Caco-2 (cell line): ENCODE measurements at regions not wholly inside any gene's neighbourhood (a gene's known extent, or its start where the extent isn't known, plus 50 kb on each side); places are given as distances from the start of the nearest gene placed in this dataset.

Experiments used
- BruUV-seq: library from RNA; stranded (reverse); fragments of 400-500 nt; replicated peaks from 2 replicates; lab custom pipeline; 2021; lab: Mats Ljungman, UMichigan
- CTCF ChIA-PET: fragments of 300-600 bp; sonication (Branson Sonifier 250); formaldehyde crosslinking; loops from one replicate; lab custom pipeline; 2022; ENCODE audit warnings: antibody characterized with exemption; lab: Charles Lee
- POLR2A ChIA-PET: fragments of 300-600 bp; sonication (Branson Sonifier 250); formaldehyde crosslinking; loops from one replicate; lab custom pipeline; 2022; ENCODE audit warnings: antibody characterized with exemption; lab: Charles Lee
- DNase-seq, 2 experiments: peaks; one replicate each; pipeline versions ENCODE4 v3.0.0 to v3.0.0-alpha.2; 2020 to 2022
- H3K27me3 ChIP-seq: replicated peaks from 2 replicates; pipeline ENCODE4 v1.6.0; 2011; ENCODE audit warnings: low read length; ENCODE audit not compliant: control insufficient read depth, insufficient read depth
- H3K36me3 ChIP-seq: 2 replicates; pipeline ENCODE4 v1.5.1; 2011; ENCODE audit warnings: low read length; ENCODE audit not compliant: control insufficient read depth, insufficient read depth
- H3K4me1 ChIP-seq: fragments of 250-450 bp; sonication (Bioruptor Pico); 2 replicates; pipeline ENCODE4 v1.5.1; 2020; ENCODE audit warnings: mild to moderate bottlenecking
- H3K4me3 ChIP-seq: 2 replicates; pipeline ENCODE4 v1.5.1; 2011; ENCODE audit warnings: low read depth, mild to moderate bottlenecking, control low read depth, low read length
- H3K9me3 ChIP-seq: fragments of 250-450 bp; sonication (Bioruptor Pico); 2 replicates; pipeline ENCODE4 v1.5.1; 2020; ENCODE audit warnings: mild to moderate bottlenecking, moderate library complexity
- H3K27ac Mint-ChIP-seq: one replicate; pipeline ENCODE4 v1.8.0; 2022; ENCODE audit warnings: mixed read lengths; ENCODE audit not compliant: unreplicated experiment
- H3K27me3 Mint-ChIP-seq: one replicate; pipeline ENCODE4 v1.8.0; 2022; ENCODE audit warnings: mixed read lengths; ENCODE audit not compliant: insufficient read depth, unreplicated experiment
- H3K36me3 Mint-ChIP-seq: one replicate; pipeline ENCODE4 v1.8.0; 2022; ENCODE audit warnings: mild to moderate bottlenecking, mixed read lengths; ENCODE audit not compliant: insufficient read depth, unreplicated experiment
- H3K4me1 Mint-ChIP-seq: one replicate; pipeline ENCODE4 v1.8.0; 2022; ENCODE audit warnings: low read depth, mixed read lengths; ENCODE audit not compliant: unreplicated experiment
- H3K4me3 Mint-ChIP-seq: one replicate; pipeline ENCODE4 v1.8.0; 2022; ENCODE audit warnings: mild to moderate bottlenecking, moderate library complexity, mixed read lengths; ENCODE audit not compliant: unreplicated experiment
- H3K9me3 Mint-ChIP-seq: one replicate; pipeline ENCODE4 v1.8.0; 2022; ENCODE audit warnings: mixed read lengths; ENCODE audit not compliant: unreplicated experiment
- CTCF ChIP-seq, 2 experiments: fragments of 200-600 bp in 1 of 2; IDR thresholded peaks; 1 replicate in 1 of 2; 2 replicates in 1 of 2; pipeline versions ENCODE4 v1.5.1 to v1.8.0; 2011 to 2022; ENCODE audit warnings: antibody characterized with exemption in 1 of 2, control low read depth in 1 of 2, inconsistent platforms in 1 of 2, low read depth in 1 of 2, low read length in 1 of 2, mild to moderate bottlenecking in 1 of 2, moderate library complexity in 1 of 2; ENCODE audit not compliant: insufficient read depth in 1 of 2, severe bottlenecking in 1 of 2, unreplicated experiment in 1 of 2
- intact Hi-C: fragments of 100-400 bp; cut with micrococcal nuclease; formaldehyde crosslinking; loops from one replicate; pipeline ENCODE4 v1.10.0; 2022; ENCODE audit not compliant: unreplicated experiment

- Mint-ChIP-seq H3K27me3 (no peaks in the 10 kb centered on the region), H3K4me3 (no peak overlapping the region), H3K36me3 (no peaks in the 10 kb centered on the region), H3K27ac (no peak overlapping the region), H3K4me1 (no peaks in the 10 kb centered on the region), H3K9me3 (peaks cover 20% of the 10 kb centered on the region)
- no TSS peak for BruUV-seq
- intact Hi-C loops, result no loop called here
- ChIA-PET POLR2A (no interaction called here), CTCF (no interaction called here)
- Histone ChIP-seq H3K27me3 (no peaks in the 10 kb centered on the region), H3K9me3 (no peaks in the 10 kb centered on the region; the same call in 1 of the 2 replicates), H3K4me1 (no peaks in the 10 kb centered on the region), H3K4me3 (no peak overlapping the region), H3K36me3 (no peaks in the 10 kb centered on the region)
- TF ChIP-seq CTCF (IDR thresholded peaks at IDR 0.05; ENCODE audit: insufficient read depth in 1 of 2, low read depth in 1 of 2, low read length in 1 of 2, severe bottlenecking in 1 of 2, unreplicated experiment in 1 of 2), result no peak
- no peak for DNase-seq
Observed at GRCh38 chr22:34501366-34501965, 564.5 kb upstream of the ISX start.

DNA sequence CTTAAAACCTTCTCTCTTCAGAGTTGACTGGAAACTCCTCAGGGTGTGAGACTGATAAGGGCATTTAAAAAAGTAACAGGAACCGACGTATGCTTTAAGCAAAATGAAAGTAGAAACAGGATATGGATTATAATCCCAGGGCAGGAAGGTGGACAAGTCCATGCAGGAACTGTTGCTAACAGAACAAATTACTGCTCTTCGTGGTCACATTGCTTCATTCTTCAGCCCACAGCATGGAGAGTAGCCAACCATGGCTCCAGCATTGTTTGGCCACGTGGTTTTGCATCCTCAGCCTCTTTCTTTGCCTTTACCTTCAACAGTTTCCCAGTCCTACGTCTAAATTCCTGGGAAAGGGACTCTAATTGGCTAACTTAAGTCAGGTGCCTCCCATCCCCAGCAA, 563.1 kb upstream of the ISX start:
- TF ChIP-seq CTCF (IDR thresholded peaks at IDR 0.05; ENCODE audit: insufficient read depth in 1 of 2, low read depth in 1 of 2, low read length in 1 of 2, severe bottlenecking in 1 of 2, unreplicated experiment in 1 of 2), result no peak
- H3K4me1 Mint-ChIP-seq, result no peaks in the 10 kb centered on the region
- no peak overlapping the region for H3K4me3 Mint-ChIP-seq
- H3K9me3 Mint-ChIP-seq, result peaks cover 20% of the 10 kb centered on the region
- Histone ChIP-seq H3K36me3 (no peaks in the 10 kb centered on the region), H3K27me3 (no peaks in the 10 kb centered on the region), H3K9me3 (no peaks in the 10 kb centered on the region; the same call in none of the 2 replicates), H3K4me1 (no peaks in the 10 kb centered on the region), H3K4me3 (no peak overlapping the region)
- no peaks in the 10 kb centered on the region for H3K36me3 Mint-ChIP-seq
- CTCF ChIA-PET, result no interaction called here
- POLR2A ChIA-PET, result no interaction called here
- H3K27me3 Mint-ChIP-seq, result no peaks in the 10 kb centered on the region
- no TSS peak for BruUV-seq
- intact Hi-C loops, result no loop called here
- H3K27ac Mint-ChIP-seq, result no peak overlapping the region
- no peak for DNase-seq

GRCh38 chr22:34508797-34509196, 557.2 kb upstream of the ISX start:
- H3K9me3 Mint-ChIP-seq, result peaks cover 8% of the 10 kb centered on the region
- no peaks in the 10 kb centered on the region for H3K4me1 Mint-ChIP-seq
- H3K27ac Mint-ChIP-seq, result no peak overlapping the region
- ChIA-PET POLR2A (no interaction called here), CTCF (no interaction called here)
- DNase-seq, result no peak
- Histone ChIP-seq H3K36me3 (no peaks in the 10 kb centered on the region), H3K9me3 (no peaks in the 10 kb centered on the region; the same call in none of the 2 replicates), H3K4me3 (no peak overlapping the region), H3K27me3 (no peaks in the 10 kb centered on the region), H3K4me1 (no peaks in the 10 kb centered on the region)
- H3K36me3 Mint-ChIP-seq, result no peaks in the 10 kb centered on the region
- BruUV-seq, result no TSS peak
- H3K27me3 Mint-ChIP-seq, result no peaks in the 10 kb centered on the region
- H3K4me3 Mint-ChIP-seq, result no peak overlapping the region
- intact Hi-C loops, result no loop called here
- TF ChIP-seq CTCF (IDR thresholded peaks at IDR 0.05; ENCODE audit: insufficient read depth in 1 of 2, low read depth in 1 of 2, low read length in 1 of 2, severe bottlenecking in 1 of 2, unreplicated experiment in 1 of 2), result no peak
